ENCODE measurements at regions not wholly inside any gene's neighbourhood (a gene's known extent, or its start where the extent isn't known, plus 50 kb on each side); places are given as distances from the start of the nearest gene placed in this dataset.

DNA sequence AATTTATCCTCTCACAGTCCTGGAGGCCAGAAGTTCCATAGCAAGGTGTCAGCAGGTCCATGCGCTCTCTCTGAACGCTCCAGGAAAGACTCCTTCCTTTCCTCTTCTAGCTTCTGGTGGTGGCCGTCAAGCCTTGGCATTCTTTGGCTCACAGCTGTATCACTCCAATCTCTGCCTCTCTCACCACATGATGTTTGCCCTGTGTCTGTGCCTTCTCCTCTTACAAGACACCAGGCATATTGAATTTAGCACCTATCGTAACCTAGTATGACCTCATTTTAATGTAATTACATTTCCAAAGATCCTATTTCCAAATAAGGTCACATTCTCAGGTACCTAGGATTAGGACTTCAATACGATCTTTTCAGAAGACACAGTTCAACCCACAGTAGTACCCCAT is 428.5 kb downstream of the CD83 start:
- 55% methylated on average over 5 of the region's 5 CpGs for WGBS (ENCODE audit: low lambda C conversion rate)
- TF ChIP-seq ELF1 (IDR thresholded peaks at IDR 0.05) = no peak
- TF ChIP-seq JUND (IDR thresholded peaks at IDR 0.05) = no peak
- no peak for TF ChIP-seq TEAD4 (IDR thresholded peaks at IDR 0.05; ENCODE audit: borderline replicate concordance, insufficient read depth)
- no peak for TF ChIP-seq NFIC (IDR thresholded peaks at IDR 0.05; ENCODE audit: borderline replicate concordance)
- TF ChIP-seq TAF1 (IDR thresholded peaks at IDR 0.05; ENCODE audit: borderline replicate concordance, low read depth, low read length) = no peak
- TF ChIP-seq, protein P1, sequence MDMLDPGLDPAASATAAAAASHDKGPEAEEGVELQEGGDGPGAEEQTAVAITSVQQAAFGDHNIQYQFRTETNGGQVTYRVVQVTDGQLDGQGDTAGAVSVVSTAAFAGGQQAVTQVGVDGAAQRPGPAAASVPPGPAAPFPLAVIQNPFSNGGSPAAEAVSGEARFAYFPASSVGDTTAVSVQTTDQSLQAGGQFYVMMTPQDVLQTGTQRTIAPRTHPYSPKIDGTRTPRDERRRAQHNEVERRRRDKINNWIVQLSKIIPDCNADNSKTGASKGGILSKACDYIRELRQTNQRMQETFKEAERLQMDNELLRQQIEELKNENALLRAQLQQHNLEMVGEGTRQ (IDR thresholded peaks at IDR 0.05; ENCODE audit: borderline replicate concordance, low read depth, low read length) = no peak
- no peak for TF ChIP-seq EP300 (IDR thresholded peaks at IDR 0.05; ENCODE audit: borderline replicate concordance in 1 of 2, low read depth in 1 of 2, low read length in 1 of 2)
- no peak for TF ChIP-seq GABPA (IDR thresholded peaks at IDR 0.05; ENCODE audit: low read depth)
- TF ChIP-seq, protein P2, sequence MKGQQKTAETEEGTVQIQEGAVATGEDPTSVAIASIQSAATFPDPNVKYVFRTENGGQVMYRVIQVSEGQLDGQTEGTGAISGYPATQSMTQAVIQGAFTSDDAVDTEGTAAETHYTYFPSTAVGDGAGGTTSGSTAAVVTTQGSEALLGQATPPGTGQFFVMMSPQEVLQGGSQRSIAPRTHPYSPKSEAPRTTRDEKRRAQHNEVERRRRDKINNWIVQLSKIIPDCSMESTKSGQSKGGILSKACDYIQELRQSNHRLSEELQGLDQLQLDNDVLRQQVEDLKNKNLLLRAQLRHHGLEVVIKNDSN (IDR thresholded peaks at IDR 0.05; ENCODE audit: borderline replicate concordance, low read depth) = no peak
- no peak for TF ChIP-seq FOXM1 (IDR thresholded peaks at IDR 0.05; ENCODE audit: low read depth)
- no peak for TF ChIP-seq ZBTB33 (IDR thresholded peaks at IDR 0.05; ENCODE audit: borderline replicate concordance, low read depth)
- no peak for TF ChIP-seq SIN3A (IDR thresholded peaks at IDR 0.05; ENCODE audit: borderline replicate concordance, low read depth, low read length)
- no peak for TF ChIP-seq MXI1 (IDR thresholded peaks at IDR 0.05; ENCODE audit: low read depth, low read length)
- TF ChIP-seq FOSL2 (IDR thresholded peaks at IDR 0.05; ENCODE audit: borderline replicate concordance, low read depth) = no peak
- no peak for TF ChIP-seq GATA2 (CRISPR knock-in tag; IDR thresholded peaks at IDR 0.05)
- TF ChIP-seq, protein P3, sequence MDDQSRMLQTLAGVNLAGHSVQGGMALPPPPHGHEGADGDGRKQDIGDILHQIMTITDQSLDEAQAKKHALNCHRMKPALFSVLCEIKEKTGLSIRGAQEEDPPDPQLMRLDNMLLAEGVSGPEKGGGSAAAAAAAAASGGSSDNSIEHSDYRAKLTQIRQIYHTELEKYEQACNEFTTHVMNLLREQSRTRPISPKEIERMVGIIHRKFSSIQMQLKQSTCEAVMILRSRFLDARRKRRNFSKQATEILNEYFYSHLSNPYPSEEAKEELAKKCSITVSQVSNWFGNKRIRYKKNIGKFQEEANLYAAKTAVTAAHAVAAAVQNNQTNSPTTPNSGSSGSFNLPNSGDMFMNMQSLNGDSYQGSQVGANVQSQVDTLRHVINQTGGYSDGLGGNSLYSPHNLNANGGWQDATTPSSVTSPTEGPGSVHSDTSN (IDR thresholded peaks at IDR 0.05) = no peak
- H3K9ac ChIP-seq = no peak overlapping the region
- H3F3A ChIP-seq (replicated peaks; ENCODE audit: insufficient read depth) = no peaks in the 10 kb centered on the region
- no peaks in the 10 kb centered on the region for H3K79me2 ChIP-seq (ENCODE audit: insufficient read depth)
- H4K20me1 ChIP-seq (ENCODE audit: insufficient read depth) = no peaks in the 10 kb centered on the region
- H3K4me1 ChIP-seq (ENCODE audit: control insufficient read depth in 1 of 2, insufficient read depth in 2 of 2, low read depth in 1 of 2, low read length in 1 of 2) = no peaks in the 10 kb centered on the region; a peak in 1 of 4 replicates
- H3K36me3 ChIP-seq (replicated peaks in 1 of 2; ENCODE audit: control insufficient read depth in 1 of 2, insufficient read depth in 2 of 2, low read length in 1 of 2) = no peaks in the 10 kb centered on the region
- H3K27me3 ChIP-seq (ENCODE audit: insufficient read depth) = no peaks in the 10 kb centered on the region
- POLR2A ChIA-PET = no interaction called here
- CTCF ChIA-PET = no interaction called here
- H3K4me2 ChIP-seq = no peak overlapping the region
- no peaks in the 10 kb centered on the region for H3K9me2 ChIP-seq
- H3K9me3 ChIP-seq = no peaks in the 10 kb centered on the region
- no peak overlapping the region for H2AFZ ChIP-seq (ENCODE audit: low read depth)
- DNase-seq = no peak
- no peak overlapping the region for H3K27ac ChIP-seq (ENCODE audit: low read depth in 2 of 2, low read length in 1 of 2)
- no peak overlapping the region for H3K4me3 ChIP-seq (ENCODE audit: low read depth in 2 of 2, low read length in 1 of 2)

All from SK-N-SH (cell line).